Choroid plexus epithelial cell (primary cell): ENCODE measurements at regions not wholly inside any gene's neighbourhood (a gene's known extent, or its start where the extent isn't known, plus 50 kb on each side); places are given as distances from the start of the nearest gene placed in this dataset.

Source experiments
- DNase-seq: peaks from one replicate; pipeline ENCODE4 v3.0.0-alpha.2; 2010; ENCODE audit warnings: low read depth
- H3K4me3 ChIP-seq: 2 replicates; pipeline ENCODE4 v1.5.1; 2011; ENCODE audit warnings: low read depth, mild to moderate bottlenecking, control low read depth, low read length, moderate library complexity
- CTCF ChIP-seq: conservative IDR thresholded peaks from 2 replicates; pipeline ENCODE4 v1.5.1; 2011; ENCODE audit warnings: low read depth, mild to moderate bottlenecking, control low read depth, inconsistent platforms, low read length, moderate library complexity

DNA sequence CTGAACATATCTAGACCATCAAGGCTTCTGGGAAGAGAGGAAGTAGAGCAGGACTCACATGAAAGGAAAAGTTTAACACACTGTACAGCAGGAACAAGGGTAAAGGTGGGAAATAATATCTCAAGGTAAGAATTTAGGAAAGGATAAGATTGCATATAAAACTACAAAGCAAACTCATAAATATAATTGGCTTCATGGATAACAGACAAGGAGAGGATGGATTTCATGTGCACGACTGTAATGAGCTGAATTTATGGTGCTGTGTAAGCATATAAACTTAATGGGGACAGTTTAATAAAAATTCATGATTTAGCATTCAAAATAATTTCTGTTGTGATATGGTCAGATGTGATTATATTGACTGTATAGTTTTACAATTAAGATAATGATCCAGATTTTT is 298.0 kb downstream of the GXYLT1 start:
- TF ChIP-seq CTCF = no peak
- no peak overlapping the region for H3K4me3 ChIP-seq

DNA sequence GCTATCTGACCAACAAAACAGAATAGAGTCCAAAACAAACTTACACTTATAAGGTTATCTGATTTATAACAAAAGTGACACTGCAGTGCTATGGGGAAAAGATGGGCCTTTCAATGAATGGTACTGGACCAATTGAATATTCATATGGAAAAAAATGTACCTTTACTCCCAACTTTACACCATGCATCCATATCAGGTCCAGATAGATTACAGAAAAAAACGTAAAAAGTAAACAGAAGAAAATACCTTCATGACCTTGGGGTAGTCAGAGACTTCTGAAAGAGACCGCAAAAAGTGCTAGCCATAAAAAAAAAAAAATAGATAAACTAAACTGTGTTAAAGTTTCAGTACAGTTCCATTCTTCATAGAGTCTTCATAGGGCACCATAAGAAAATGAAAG is 308.3 kb downstream of the GXYLT1 start:
- no peak for DNase-seq
- TF ChIP-seq CTCF = no peak
- no peak overlapping the region for H3K4me3 ChIP-seq

More for the DNA sequence above, 298.0 kb downstream of the GXYLT1 start:
- DNase-seq = no peak

DNA sequence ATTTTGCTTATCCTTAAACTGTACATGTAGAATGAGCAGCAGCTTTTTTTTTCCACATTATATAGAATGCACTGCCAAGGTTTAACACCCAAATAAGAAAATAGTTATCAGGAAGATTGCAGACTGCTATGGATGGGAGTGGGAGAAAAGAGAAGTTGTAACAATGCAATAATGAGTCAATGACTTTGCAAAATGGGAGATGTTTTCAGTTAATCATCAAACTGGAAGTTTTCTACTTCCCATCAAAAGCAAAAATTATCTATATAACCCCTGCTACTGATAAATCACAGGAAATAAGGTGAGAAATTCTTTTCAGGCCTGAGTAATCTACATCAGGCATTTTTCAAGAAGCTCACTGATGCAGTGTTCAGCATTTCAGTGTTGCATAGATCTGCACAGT is 309.1 kb downstream of the GXYLT1 start:
- no peak for DNase-seq
- no peak for TF ChIP-seq CTCF
- no peak overlapping the region for H3K4me3 ChIP-seq

- no peak for TF ChIP-seq CTCF
Observed at GRCh38 chr12:41819948-41820347, 324.7 kb downstream of the GXYLT1 start.

GRCh38 chr12:41804026-41804425 is 340.6 kb downstream of the GXYLT1 start:
- DNase-seq = no peak
- no peak overlapping the region for H3K4me3 ChIP-seq
- no peak for TF ChIP-seq CTCF

More at GRCh38 chr12:41819948-41820347, 324.7 kb downstream of the GXYLT1 start:
- H3K4me3 ChIP-seq = no peak overlapping the region
- DNase-seq = no peak

DNA sequence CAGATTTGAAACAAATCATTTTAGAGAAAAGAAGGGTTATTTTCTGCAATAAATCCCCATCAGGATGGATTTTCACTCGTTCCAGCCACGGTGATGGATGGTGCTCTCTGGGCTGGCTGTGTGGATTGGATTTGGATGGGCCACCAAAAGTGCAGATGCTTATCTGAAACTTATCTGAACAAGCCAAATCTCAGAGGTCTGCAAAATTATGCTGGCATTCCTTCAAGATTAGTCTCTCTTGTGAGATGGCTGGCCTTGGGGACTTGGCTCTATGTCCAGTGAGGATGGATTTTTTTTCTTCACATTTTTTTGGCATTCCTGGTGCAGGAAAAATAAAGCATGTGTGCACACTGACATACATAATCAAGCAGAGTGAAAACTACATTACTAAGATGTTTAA is 341.9 kb downstream of the GXYLT1 start:
- TF ChIP-seq CTCF = no peak
- no peak overlapping the region for H3K4me3 ChIP-seq
- no peak for DNase-seq

DNA sequence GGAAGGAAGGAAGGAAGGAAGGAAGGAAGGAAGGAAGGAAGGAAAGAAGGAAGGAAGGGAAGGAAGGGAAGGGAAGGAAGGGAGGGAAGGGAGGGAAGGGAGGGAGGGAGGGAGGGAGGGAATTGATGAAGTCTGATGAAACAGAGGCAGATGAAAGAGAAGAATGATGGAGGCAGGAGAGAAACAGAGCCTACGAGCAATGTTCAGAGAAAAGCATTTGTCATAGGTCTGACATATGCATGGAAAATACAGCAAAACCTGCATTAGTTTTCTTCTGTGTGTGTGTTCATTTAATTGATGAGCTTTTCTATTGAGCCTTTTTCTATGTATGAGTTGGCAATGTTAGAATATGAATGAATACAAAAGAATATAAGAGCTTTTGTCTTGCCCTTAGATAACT is 343.4 kb downstream of the GXYLT1 start:
- TF ChIP-seq CTCF = no peak
- DNase-seq = no peak
- no peak overlapping the region for H3K4me3 ChIP-seq
